ENCODE measurements at regions not wholly inside any gene's neighbourhood (a gene's known extent, or its start where the extent isn't known, plus 50 kb on each side); places are given as distances from the start of the nearest gene placed in this dataset.

- TF ChIP-seq CTCF (conservative IDR thresholded peaks at IDR 0.05 in 1 of 2, IDR thresholded peaks at IDR 0.05 in 1 of 2; ENCODE audit: low read depth in 1 of 2, low read length in 2 of 2) (no peak), EZH2 (IDR thresholded peaks at IDR 0.05; ENCODE audit: low read length, missing control alignments) (no peak)
Observed at GRCh38 chr16:73171901-73172240, 123.9 kb upstream of the ZFHX3 start.

All from fibroblast of lung (primary cell).